Kidney epithelial cell (primary cell): ENCODE measurements at regions not wholly inside any gene's neighbourhood (a gene's known extent, or its start where the extent isn't known, plus 50 kb on each side); places are given as distances from the start of the nearest gene placed in this dataset.
A peak's percentile ranks its signal among the peaks of the same experiment; 100 is the strongest.
"Not testable (repeated sequence)": the region's sequence is repeated elsewhere in the genome, so short reads cannot be mapped to it uniquely, and the experiment has no call there.

Source experiments
- DNase-seq: peaks from one replicate; pipeline ENCODE4 v3.0.0-alpha.2; 2010; ENCODE audit warnings: low read depth
- H3K27me3 ChIP-seq: 2 replicates; pipeline ENCODE4 v1.6.0; 2011; ENCODE audit warnings: low read length; ENCODE audit not compliant: control insufficient read depth, insufficient read depth
- H3K36me3 ChIP-seq: 2 replicates; pipeline ENCODE4 v1.5.1; 2011; ENCODE audit warnings: low read length; ENCODE audit not compliant: control insufficient read depth, insufficient read depth
- H3K4me3 ChIP-seq: 2 replicates; pipeline ENCODE4 v1.5.1; 2011; ENCODE audit warnings: low read depth, mild to moderate bottlenecking, control low read depth, low read length
- TF ChIP-seq, protein P1 (sequence below): IDR thresholded peaks from 2 replicates; pipeline ENCODE4 v1.5.1; 2011; ENCODE audit warnings: mild to moderate bottlenecking, moderate library complexity, low read length, control low read depth, inconsistent platforms; ENCODE audit not compliant: insufficient read depth, poor library complexity, severe bottlenecking

DNA sequence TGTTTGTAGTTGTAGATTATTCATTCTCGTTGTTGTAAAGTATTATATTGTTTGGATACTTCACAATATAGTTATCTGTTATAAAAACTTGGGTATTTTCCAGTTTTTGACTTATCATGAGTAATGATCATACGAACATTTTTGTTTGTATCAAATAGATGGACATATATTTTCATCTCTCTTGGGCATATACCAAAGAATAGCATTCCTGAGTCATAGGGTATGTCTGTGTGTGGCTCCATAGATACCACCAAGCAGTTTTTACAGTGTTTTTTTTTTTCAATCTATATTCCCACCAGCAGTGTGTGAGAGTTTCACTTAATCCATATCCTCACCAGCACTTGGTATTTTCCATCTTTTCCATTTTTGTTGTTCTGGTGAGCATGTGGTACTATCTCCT, 89.7 kb upstream of the RAB40AL start:
- Histone ChIP-seq H3K36me3 (no peaks in the 10 kb centered on the region), H3K4me3 (no peak overlapping the region)
- TF ChIP-seq, protein P1, sequence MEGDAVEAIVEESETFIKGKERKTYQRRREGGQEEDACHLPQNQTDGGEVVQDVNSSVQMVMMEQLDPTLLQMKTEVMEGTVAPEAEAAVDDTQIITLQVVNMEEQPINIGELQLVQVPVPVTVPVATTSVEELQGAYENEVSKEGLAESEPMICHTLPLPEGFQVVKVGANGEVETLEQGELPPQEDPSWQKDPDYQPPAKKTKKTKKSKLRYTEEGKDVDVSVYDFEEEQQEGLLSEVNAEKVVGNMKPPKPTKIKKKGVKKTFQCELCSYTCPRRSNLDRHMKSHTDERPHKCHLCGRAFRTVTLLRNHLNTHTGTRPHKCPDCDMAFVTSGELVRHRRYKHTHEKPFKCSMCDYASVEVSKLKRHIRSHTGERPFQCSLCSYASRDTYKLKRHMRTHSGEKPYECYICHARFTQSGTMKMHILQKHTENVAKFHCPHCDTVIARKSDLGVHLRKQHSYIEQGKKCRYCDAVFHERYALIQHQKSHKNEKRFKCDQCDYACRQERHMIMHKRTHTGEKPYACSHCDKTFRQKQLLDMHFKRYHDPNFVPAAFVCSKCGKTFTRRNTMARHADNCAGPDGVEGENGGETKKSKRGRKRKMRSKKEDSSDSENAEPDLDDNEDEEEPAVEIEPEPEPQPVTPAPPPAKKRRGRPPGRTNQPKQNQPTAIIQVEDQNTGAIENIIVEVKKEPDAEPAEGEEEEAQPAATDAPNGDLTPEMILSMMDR: no peak

DNA sequence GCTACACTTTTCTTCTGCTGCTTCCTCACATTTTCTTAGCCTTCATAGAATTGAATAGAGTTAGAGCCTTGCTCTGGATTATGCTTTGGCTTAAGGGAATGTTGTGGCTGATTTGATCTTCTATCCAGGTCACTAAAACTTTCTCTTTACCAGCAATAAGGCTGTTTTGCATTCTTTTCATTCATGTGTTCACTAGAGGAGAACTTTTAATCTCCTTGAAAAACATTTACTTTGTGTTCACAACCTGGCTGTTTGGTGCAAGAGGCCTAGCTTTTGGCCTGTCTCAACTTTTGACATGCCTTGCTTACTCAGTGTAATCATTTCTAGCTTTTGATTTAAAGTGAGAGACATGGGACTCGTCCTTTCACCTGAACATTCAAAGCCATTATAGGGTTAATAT, 87.7 kb upstream of the RAB40AL start:
- H3K36me3 ChIP-seq: no peaks in the 10 kb centered on the region
- TF ChIP-seq, protein P1: no peak
- no peak for DNase-seq
- no peak overlapping the region for H3K4me3 ChIP-seq
- no peaks in the 10 kb centered on the region for H3K27me3 ChIP-seq

More for the DNA sequence above, 89.7 kb upstream of the RAB40AL start:
- no peaks in the 10 kb centered on the region for H3K27me3 ChIP-seq
- no peak for DNase-seq

DNA sequence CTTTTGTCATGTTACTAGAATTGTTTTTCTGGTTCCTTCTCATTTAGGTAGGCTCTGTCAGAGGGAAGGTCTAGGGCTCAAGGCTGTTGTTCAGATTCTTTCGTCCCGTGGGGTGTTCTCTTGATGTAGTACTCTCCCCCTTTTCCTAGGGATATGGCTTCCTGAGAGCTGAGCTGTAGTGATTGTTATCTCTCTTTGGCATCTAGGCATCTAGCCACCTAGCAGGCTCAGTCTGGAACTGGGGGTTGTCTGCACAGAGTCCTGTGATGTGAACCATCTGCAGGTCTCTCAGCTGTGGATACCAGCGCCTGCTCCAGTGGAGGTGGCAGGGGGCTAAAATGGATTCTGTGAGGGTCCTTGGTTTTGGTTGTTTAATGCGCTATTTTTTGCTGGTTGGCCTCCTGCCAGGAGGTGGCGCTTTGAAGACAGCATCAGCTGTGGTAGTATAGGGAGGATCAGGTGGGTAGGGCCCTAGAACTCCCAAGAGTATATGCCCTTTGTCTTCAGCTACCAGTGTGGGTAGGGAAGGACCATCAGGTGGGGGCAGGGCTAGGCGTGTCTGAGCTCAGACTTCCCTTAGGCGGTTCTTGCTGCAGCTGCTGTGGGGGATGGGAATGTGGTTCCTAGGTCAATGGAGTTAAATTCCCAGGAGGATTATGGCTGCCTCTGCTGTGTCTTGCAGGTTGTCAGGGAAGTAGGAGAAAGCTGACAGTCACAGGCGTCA, 78.1 kb upstream of the RAB40AL start:
- H3K4me3 ChIP-seq, DNase-seq, H3K36me3 ChIP-seq, H3K27me3 ChIP-seq: not testable (repeated sequence)

DNA sequence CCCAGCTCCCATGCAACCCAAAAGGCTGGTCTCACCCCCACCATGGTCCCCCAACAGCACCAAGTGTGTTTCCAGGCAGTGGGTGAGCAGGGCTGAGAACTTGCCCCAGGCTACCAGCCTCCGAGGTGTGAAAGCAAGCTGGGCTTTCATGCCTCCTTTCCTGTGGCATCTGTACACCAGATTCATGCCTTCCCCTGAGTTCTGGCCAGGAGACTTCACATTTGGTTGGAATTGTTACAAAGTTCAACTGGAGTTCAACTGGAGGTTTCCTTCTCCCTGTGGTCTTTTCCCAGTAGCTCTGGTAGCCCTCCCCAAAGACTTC, 77.6 kb upstream of the RAB40AL start:
- DNase-seq: no peak
- H3K4me3 ChIP-seq: no peak overlapping the region
- H3K27me3 ChIP-seq: no peaks in the 10 kb centered on the region
- H3K36me3 ChIP-seq: no peaks in the 10 kb centered on the region
- TF ChIP-seq, protein P1: no peak

DNA sequence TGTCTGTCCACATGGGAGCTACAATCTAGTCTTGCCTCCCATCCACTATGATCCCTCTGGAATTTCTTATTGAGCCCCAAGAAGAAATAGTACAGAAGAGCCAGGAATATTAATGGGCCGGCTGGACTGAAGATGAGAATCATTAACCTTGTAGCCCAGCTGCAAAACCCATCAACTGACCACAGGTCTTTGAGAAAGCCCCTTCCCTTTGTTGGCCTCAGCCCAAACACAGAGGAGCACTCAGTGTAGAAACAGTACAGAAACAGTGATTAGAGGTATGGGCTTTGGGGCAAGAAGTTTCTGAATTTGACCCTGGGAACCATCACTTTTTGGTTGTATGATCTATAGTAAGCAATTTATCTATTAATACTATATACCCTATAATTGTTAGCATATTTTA, 76.8 kb upstream of the RAB40AL start:
- no peak for DNase-seq
- Histone ChIP-seq H3K27me3 (no peaks in the 10 kb centered on the region), H3K36me3 (no peaks in the 10 kb centered on the region), H3K4me3 (no peak overlapping the region)
- TF ChIP-seq, protein P1: no peak

DNA sequence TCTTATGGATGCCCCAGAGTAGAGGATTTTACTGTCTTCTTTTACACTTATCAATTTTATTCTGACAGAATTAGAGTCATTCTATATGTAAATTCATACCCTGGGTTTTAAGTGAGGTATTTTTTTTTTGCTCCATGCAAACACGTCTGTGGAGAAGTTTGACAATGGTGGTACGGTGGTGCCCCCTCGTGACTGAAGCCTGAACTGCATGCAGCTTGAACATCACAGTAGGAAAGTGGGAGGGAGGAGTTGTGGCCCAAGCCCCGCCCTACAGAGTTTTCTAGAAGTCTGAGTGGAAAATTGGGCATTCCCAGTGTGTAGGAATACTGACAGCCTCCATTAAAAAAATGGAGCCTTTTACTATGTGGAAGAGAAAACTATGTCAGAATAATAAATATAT, 73.3 kb upstream of the RAB40AL start:
- DNase-seq: no peak
- TF ChIP-seq, protein P1: peak; percentile 80
- Histone ChIP-seq H3K4me3 (no peak overlapping the region), H3K36me3 (no peaks in the 10 kb centered on the region), H3K27me3 (no peaks in the 10 kb centered on the region)
